ENCODE measurements at regions not wholly inside any gene's neighbourhood (a gene's known extent, or its start where the extent isn't known, plus 50 kb on each side); places are given as distances from the start of the nearest gene placed in this dataset.

- H4K8ac ChIP-seq (ENCODE audit: extremely low read depth, insufficient read depth, low read length), result no peak overlapping the region
- POLR2A ChIA-PET (ENCODE audit: partially characterized antibody), result no interaction called here
- no peak overlapping the region for H3K4ac ChIP-seq (replicated peaks; ENCODE audit: insufficient read length, low read depth, low read length)
- no peaks in the 10 kb centered on the region for H4K20me1 ChIP-seq (replicated peaks in 1 of 2; ENCODE audit: control insufficient read depth in 1 of 2, insufficient read depth in 2 of 2, low read length in 2 of 2)
- H3K4me2 ChIP-seq (ENCODE audit: insufficient read depth in 1 of 2, low read depth in 2 of 2, low read length in 2 of 2), result no peak overlapping the region
- no peak for TF ChIP-seq CEBPB (IDR thresholded peaks at IDR 0.05; ENCODE audit: low read depth, low read length)
- no peak overlapping the region for H3K9ac ChIP-seq (replicated peaks in 1 of 4; ENCODE audit: extremely low read depth in 1 of 4, low read depth in 3 of 4, low read length in 3 of 4)
- H3K18ac ChIP-seq (ENCODE audit: extremely low read depth, low read length), result no peak overlapping the region
- no peak overlapping the region for H2BK5ac ChIP-seq (ENCODE audit: low read depth, low read length)
- H2AK5ac ChIP-seq (ENCODE audit: low read depth, low read length), result no peak overlapping the region
- no peak overlapping the region for H3K23ac ChIP-seq (ENCODE audit: insufficient read length)
- H4K5ac ChIP-seq (ENCODE audit: insufficient read length, low read depth, low read length), result no peak overlapping the region
- H4K91ac ChIP-seq (replicated peaks; ENCODE audit: insufficient read length, low read length), result no peak overlapping the region
- no peaks in the 10 kb centered on the region for H3K79me2 ChIP-seq (ENCODE audit: control insufficient read depth in 1 of 2, insufficient read depth in 2 of 2, low read length in 2 of 2)
- H3K23me2 ChIP-seq (ENCODE audit: low read depth, low read length), result no peaks in the 10 kb centered on the region
- H2BK20ac ChIP-seq (ENCODE audit: low read length), result no peak overlapping the region
- H2BK12ac ChIP-seq (ENCODE audit: low read depth, low read length), result no peak overlapping the region
- no peak overlapping the region for H3K4me3 ChIP-seq (ENCODE audit: extremely low read depth in 1 of 4, insufficient read depth in 2 of 4, low read depth in 3 of 4, low read length in 4 of 4)
- WGBS, 2 experiments (ENCODE audit: extremely low coverage in 1 of 2, insufficient coverage in 1 of 2, insufficient read length in 1 of 2, insufficient replicate concordance in 2 of 2, low coverage in 1 of 2, low lambda C conversion rate in 2 of 2, missing lambda C conversion rate in 1 of 2), result 81% methylated on average over 3 of the region's 3 CpGs; no CpG with 5 or more reads in 1 of the 2 experiments
- H3K79me1 ChIP-seq (ENCODE audit: low read depth, low read length), result no peaks in the 10 kb centered on the region
- no peak overlapping the region for H2BK15ac ChIP-seq (ENCODE audit: low read length)
- no peak overlapping the region for H3K14ac ChIP-seq (ENCODE audit: insufficient read length)
- no peak for DNase-seq (ENCODE audit: low read depth in 1 of 2, low spot score in 2 of 2)
- FAIRE-seq, result no peak
- CTCF ChIA-PET (ENCODE audit: partially characterized antibody), result interaction anchor here (0.6 to 7.1 kb wide), 5 partner anchors 9 to 153 kb away, joined by 3 to 41 read pairs (median 3); no protein-coding TSS in a partner anchor
- H3K9me3 ChIP-seq (ENCODE audit: insufficient read depth in 2 of 2, low read depth in 1 of 2, low read length in 1 of 2), result no peaks in the 10 kb centered on the region
- no peak overlapping the region for H2AFZ ChIP-seq (ENCODE audit: low read length)
- no peaks in the 10 kb centered on the region for H3K36me3 ChIP-seq (ENCODE audit: control insufficient read depth in 2 of 4, insufficient read depth in 4 of 4, low read length in 3 of 4)
- H3K27ac ChIP-seq (ENCODE audit: low read depth, low read length), result no peak overlapping the region
- no peaks in the 10 kb centered on the region for H3K27me3 ChIP-seq (replicated peaks in 1 of 4; ENCODE audit: control insufficient read depth in 3 of 4, extremely low read depth in 1 of 4, insufficient read depth in 3 of 4, low read length in 3 of 4)
- no peak overlapping the region for H3K56ac ChIP-seq (replicated peaks; ENCODE audit: insufficient read length, low read depth, low read length)
- no peaks in the 10 kb centered on the region for H3K4me1 ChIP-seq (replicated peaks in 1 of 4; ENCODE audit: control insufficient read depth in 3 of 4, insufficient read depth in 4 of 4, low read length in 3 of 4)
- H2BK120ac ChIP-seq (replicated peaks; ENCODE audit: low read depth, low read length), result no peak overlapping the region
Measured at GRCh38 chr11:57095896-57096295, 85.9 kb upstream of the LRRC55 start.
